SK-N-SH (cell line): ENCODE measurements at regions not wholly inside any gene's neighbourhood (a gene's known extent, or its start where the extent isn't known, plus 50 kb on each side); places are given as distances from the start of the nearest gene placed in this dataset.

ENCODE experiments used
- CTCF ChIA-PET: fragments of 300-600, 350-600 bp; formaldehyde crosslinking; extraction: SDS; loops from one replicate; lab custom pipeline; 2021; lab: Yijun Ruan, JAX
- POLR2A ChIA-PET: fragments of 350-600 bp; sonication (Branson Sonifier 250); formaldehyde crosslinking; extraction: SDS; loops from one replicate; lab custom pipeline; 2020; ENCODE audit warnings: antibody characterized with exemption, inconsistent platforms; lab: Yijun Ruan, JAX
- DNase-seq: peaks from one replicate; pipeline ENCODE4 v3.0.0; 2012
- H2AFZ ChIP-seq: fragments of 200-600 bp; sonication (generic); 2 replicates; pipeline ENCODE4 v1.8.1; 2016; ENCODE audit warnings: antibody characterized with exemption, mild to moderate bottlenecking, low read depth
- H3F3A ChIP-seq: fragments of 200-600 bp; sonication (generic); replicated peaks from 2 replicates; pipeline ENCODE3; 2016; ENCODE audit warnings: antibody characterized with exemption, mild to moderate bottlenecking; ENCODE audit not compliant: insufficient read depth
- H3K27ac ChIP-seq, 2 experiments: fragments of 200-500 bp in 1 of 2; fragments of 200-600 bp in 1 of 2; sonication (Bioruptor generic) in 1 of 2; sonication (generic), shearing (Covaris generic) in 1 of 2; 2 replicates each; pipeline versions ENCODE4 v1.5.1 to v1.6.1; 2014 to 2016; ENCODE audit warnings: low read depth in 2 of 2, inconsistent platforms in 1 of 2, low read length in 1 of 2, mild to moderate bottlenecking in 1 of 2, mixed read lengths in 1 of 2
- H3K27me3 ChIP-seq: fragments of 200-600 bp; sonication (generic), shearing (Covaris generic); 2 replicates; pipeline ENCODE4 v1.6.1; 2016; ENCODE audit warnings: mixed run types; ENCODE audit not compliant: insufficient read depth
- H3K36me3 ChIP-seq, 2 experiments: fragments of 200-500 bp in 1 of 2; fragments of 200-600 bp in 1 of 2; sonication (Bioruptor generic) in 1 of 2; sonication (generic) in 1 of 2; replicated peaks in 1 of 2; 2 replicates each; pipeline versions ENCODE3 to v1.5.1; 2014 to 2016; ENCODE audit warnings: low read length in 1 of 2, mild to moderate bottlenecking in 1 of 2; ENCODE audit not compliant: insufficient read depth in 2 of 2, control insufficient read depth in 1 of 2
- H3K4me1 ChIP-seq, 2 experiments: fragments of 200-500 bp in 1 of 2; fragments of 200-600 bp in 1 of 2; sonication (Bioruptor generic) in 1 of 2; sonication (generic), shearing (Covaris generic) in 1 of 2; 2 replicates each; pipeline versions ENCODE4 v1.5.1 to v1.6.1; 2014 to 2016; ENCODE audit warnings: low read depth in 1 of 2, low read length in 1 of 2, mixed run types in 1 of 2; ENCODE audit not compliant: insufficient read depth in 2 of 2, control insufficient read depth in 1 of 2
- H3K4me2 ChIP-seq: fragments of 200-600 bp; sonication (generic), shearing (Covaris generic); 2 replicates; pipeline ENCODE4 v1.6.1; 2017; ENCODE audit warnings: mixed run types
- H3K4me3 ChIP-seq, 2 experiments: fragments of 200-500 bp in 1 of 2; fragments of 200-600 bp in 1 of 2; sonication (Bioruptor generic) in 1 of 2; sonication (generic), shearing (Covaris generic) in 1 of 2; 2 replicates each; pipeline versions ENCODE4 v1.5.1 to v1.8.1; 2014 to 2016; ENCODE audit warnings: low read depth in 2 of 2, inconsistent platforms in 1 of 2, low read length in 1 of 2, mild to moderate bottlenecking in 1 of 2, mixed read lengths in 1 of 2, moderate library complexity in 1 of 2
- H3K79me2 ChIP-seq: fragments of 200-600 bp; sonication (generic); 2 replicates; pipeline ENCODE4 v1.8.1; 2017; ENCODE audit warnings: mild to moderate bottlenecking; ENCODE audit not compliant: insufficient read depth
- H3K9ac ChIP-seq: fragments of 200-600 bp; sonication (generic); 2 replicates; pipeline ENCODE4 v1.6.1; 2017; ENCODE audit warnings: mixed run types
- H3K9me2 ChIP-seq: fragments of 200-600 bp; sonication (generic); 2 replicates; pipeline ENCODE4 v1.6.1; 2017; ENCODE audit warnings: mixed run types
- H3K9me3 ChIP-seq: fragments of 200-600 bp; sonication (generic); 2 replicates; pipeline ENCODE4 v1.6.1; 2017; ENCODE audit warnings: mixed run types, mild to moderate bottlenecking, moderate library complexity
- H4K20me1 ChIP-seq: fragments of 200-600 bp; sonication (generic); 2 replicates; pipeline ENCODE4 v1.6.1; 2017; ENCODE audit warnings: mild to moderate bottlenecking, mixed run types; ENCODE audit not compliant: insufficient read depth
- EP300 ChIP-seq, 2 experiments: IDR thresholded peaks; 2 replicates each; pipeline versions ENCODE4 v1.4.0 to v1.6.1; 2012; ENCODE audit warnings: borderline replicate concordance in 1 of 2, low read depth in 1 of 2, low read length in 1 of 2
- GATA2 ChIP-seq: sonication (generic); formaldehyde crosslinking; IDR thresholded peaks from 2 replicates; pipeline ENCODE4 v1.5.0; 2020; ENCODE audit warnings: mild to moderate bottlenecking, missing genetic modification reagents
- POLR2AphosphoS5 ChIP-seq: IDR thresholded peaks from 2 replicates; pipeline ENCODE4 v1.6.1; 2012; ENCODE audit warnings: low read depth, low read length
- RCOR1 ChIP-seq: fragments of 150-350 bp; IDR thresholded peaks from 2 replicates; pipeline ENCODE4 v1.6.1; 2017; ENCODE audit warnings: antibody characterized with exemption, low read length
- SMC3 ChIP-seq: IDR thresholded peaks from 2 replicates; pipeline ENCODE4 v1.6.1; 2012; ENCODE audit warnings: low read depth, low read length, improper control_type of control experiment
- TCF12 ChIP-seq: IDR thresholded peaks from 2 replicates; pipeline ENCODE4 v1.4.0; 2012
- TEAD4 ChIP-seq: IDR thresholded peaks from 2 replicates; pipeline ENCODE4 v1.4.0; 2012; ENCODE audit warnings: mild to moderate bottlenecking, borderline replicate concordance; ENCODE audit not compliant: insufficient read depth
- USF1 ChIP-seq: IDR thresholded peaks from 2 replicates; pipeline ENCODE4 v1.4.0; 2012; ENCODE audit warnings: low read depth, borderline replicate concordance
- USF2 ChIP-seq: fragments of 150-350 bp; IDR thresholded peaks from 2 replicates; pipeline ENCODE4 v1.6.1; 2017; ENCODE audit warnings: antibody characterized with exemption, low read length, low read depth, borderline replicate concordance
- ZBTB33 ChIP-seq: IDR thresholded peaks from 2 replicates; pipeline ENCODE4 v1.4.0; 2012; ENCODE audit warnings: low read depth, borderline replicate concordance
- WGBS: methylation state at CpG from one replicate; pipeline ENCODE4 v1.1.6; 2017; ENCODE audit warnings: low lambda C conversion rate; 5-methylcytosine and 5-hydroxymethylcytosine counted together

- TF ChIP-seq TEAD4: no peak
- CTCF ChIA-PET: interaction anchor here (1.7 to 3.7 kb wide), 2 partner anchors 10 to 17 kb away, joined by 5 to 17 read pairs; no protein-coding TSS in a partner anchor
- Histone ChIP-seq H3K9ac (no peak overlapping the region), H2AFZ (no peak overlapping the region), H3K4me1 (no peaks in the 10 kb centered on the region), H3K9me2 (no peaks in the 10 kb centered on the region), H3K27me3 (no peaks in the 10 kb centered on the region), H3K27ac (no peak overlapping the region), H3K36me3 (no peaks in the 10 kb centered on the region), H4K20me1 (no peaks in the 10 kb centered on the region), H3K4me3 (no peak overlapping the region), H3K79me2 (no peaks in the 10 kb centered on the region), H3K4me2 (no peak overlapping the region), H3F3A (no peaks in the 10 kb centered on the region), H3K9me3 (no peaks in the 10 kb centered on the region)
- POLR2A ChIA-PET: interaction anchor here (0.6 kb wide), 1 partner anchor 49 kb away, joined by 3 read pairs; no protein-coding TSS in a partner anchor
- 43% methylated on average over 3 of the region's 3 CpGs for WGBS
- no peak for DNase-seq
Observed at GRCh38 chr7:67608806-67609205, 612.2 kb downstream of the TYW1 start.

- no peaks in the 10 kb centered on the region for H3K9me2 ChIP-seq
- ChIA-PET CTCF (interaction anchor here (0.7 to 1.5 kb wide), 2 partner anchors 8 to 11 kb away, joined by 3 to 5 read pairs; no protein-coding TSS in a partner anchor), POLR2A (interaction anchor here (0.6 kb wide), 1 partner anchor 1991 kb away, joined by 3 read pairs; no protein-coding TSS in a partner anchor)
- H3K27me3 ChIP-seq: no peaks in the 10 kb centered on the region
- H3K9ac ChIP-seq: no peak overlapping the region
- H2AFZ ChIP-seq: no peak overlapping the region
- H3F3A ChIP-seq: no peaks in the 10 kb centered on the region
- TF ChIP-seq RCOR1 (no peak), POLR2AphosphoS5 (no peak)
- H3K27ac ChIP-seq: no peak overlapping the region
- H3K79me2 ChIP-seq: no peaks in the 10 kb centered on the region
- no peaks in the 10 kb centered on the region for H3K4me1 ChIP-seq
- H4K20me1 ChIP-seq: no peaks in the 10 kb centered on the region
- H3K4me3 ChIP-seq: no peak overlapping the region
- 57% methylated on average over 6 of the region's 6 CpGs for WGBS
- H3K9me3 ChIP-seq: no peaks in the 10 kb centered on the region
- DNase-seq: no peak
- H3K4me2 ChIP-seq: no peak overlapping the region
- H3K36me3 ChIP-seq: no peaks in the 10 kb centered on the region
Observed at GRCh38 chr7:67610897-67611296, 614.3 kb downstream of the TYW1 start.

- no peaks in the 10 kb centered on the region for H3K79me2 ChIP-seq
- POLR2A ChIA-PET: no interaction called here
- H3K36me3 ChIP-seq: no peaks in the 10 kb centered on the region
- CTCF ChIA-PET: interaction anchor here (1.2 to 2.8 kb wide), 3 partner anchors 11 to 237 kb away, joined by 3 to 15 read pairs (median 3); no protein-coding TSS in a partner anchor
- 8% methylated on average over 2 of the region's 2 CpGs for WGBS
- H3F3A ChIP-seq: no peaks in the 10 kb centered on the region
- no peaks in the 10 kb centered on the region for H3K9me2 ChIP-seq
- DNase-seq: no peak
- no peak overlapping the region for H3K4me2 ChIP-seq
- no peak overlapping the region for H3K4me3 ChIP-seq
- H4K20me1 ChIP-seq: no peaks in the 10 kb centered on the region
- H3K9ac ChIP-seq: no peak overlapping the region
- no peaks in the 10 kb centered on the region; the same call in 1 of the 2 replicates for H3K27me3 ChIP-seq
- no peak overlapping the region for H2AFZ ChIP-seq
- no peak for TF ChIP-seq GATA2
- TF ChIP-seq USF2: no peak
- TF ChIP-seq SMC3: no peak
- TF ChIP-seq TCF12: no peak
- TF ChIP-seq USF1: no peak
- no peak for TF ChIP-seq ZBTB33
- TF ChIP-seq EP300 (IDR thresholded peaks at IDR 0.05; ENCODE audit: borderline replicate concordance in 1 of 2, low read depth in 1 of 2, low read length in 1 of 2): no peak
- TF ChIP-seq POLR2AphosphoS5: no peak
- TF ChIP-seq, all 33 proteins: peak for 0
- Histone ChIP-seq H3K27ac (no peak overlapping the region), H3K4me1 (peaks cover 0 to 12% of the 10 kb centered on the region in 2 experiments; a peak in 2 of 4 replicates), H3K9me3 (no peaks in the 10 kb centered on the region)
Observed at GRCh38 chr7:67614843-67615242, 618.2 kb downstream of the TYW1 start.
